ENCODE measurements at regions not wholly inside any gene's neighbourhood (a gene's known extent, or its start where the extent isn't known, plus 50 kb on each side); places are given as distances from the start of the nearest gene placed in this dataset.
"Not testable (repeated sequence)": the region's sequence is repeated elsewhere in the genome, so short reads cannot be mapped to it uniquely, and the experiment has no call there.

DNA sequence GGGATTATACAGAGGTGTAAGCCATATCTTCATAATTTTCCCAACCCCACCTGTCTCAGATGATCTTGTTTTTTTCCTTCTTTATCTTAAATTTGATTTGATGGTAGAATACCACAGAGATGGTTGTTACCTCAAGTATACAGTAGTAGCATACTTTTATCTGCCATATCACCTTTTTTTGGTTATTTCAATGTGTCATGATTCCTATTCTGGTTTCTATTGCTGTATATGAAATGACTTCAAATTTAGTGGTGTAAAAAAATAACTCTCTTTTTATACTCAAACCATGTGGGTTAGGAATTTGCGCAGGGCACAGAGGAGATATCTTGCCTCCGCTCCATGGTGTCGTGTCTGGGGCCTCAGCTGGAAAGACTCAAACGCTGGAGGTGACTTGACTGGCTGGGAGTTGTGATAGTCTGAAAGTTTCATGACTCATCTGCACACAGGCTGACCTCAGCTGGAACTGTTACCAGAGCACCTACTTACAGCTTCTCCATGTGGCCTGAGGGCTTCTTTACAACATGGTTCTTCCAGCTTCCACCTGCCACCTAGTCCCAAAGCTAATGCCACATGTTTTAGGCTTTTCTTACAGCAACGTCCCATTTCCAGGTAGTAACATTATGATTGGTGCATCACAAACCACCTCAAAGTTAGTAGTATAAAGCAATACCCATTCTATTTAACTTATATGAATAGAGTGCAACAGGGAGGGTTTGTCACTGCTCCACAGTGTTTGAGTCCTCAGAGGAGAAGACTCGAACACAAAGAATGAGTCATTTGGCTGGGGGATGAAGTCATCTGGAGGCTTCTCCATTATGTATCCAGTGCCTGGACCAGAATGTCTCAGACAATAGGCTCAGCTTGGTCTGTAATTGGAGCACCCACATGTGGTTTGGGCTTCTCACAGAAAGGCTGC is 82.3 kb upstream of the XPO1 start:
- no peak for DNase-seq

DNA sequence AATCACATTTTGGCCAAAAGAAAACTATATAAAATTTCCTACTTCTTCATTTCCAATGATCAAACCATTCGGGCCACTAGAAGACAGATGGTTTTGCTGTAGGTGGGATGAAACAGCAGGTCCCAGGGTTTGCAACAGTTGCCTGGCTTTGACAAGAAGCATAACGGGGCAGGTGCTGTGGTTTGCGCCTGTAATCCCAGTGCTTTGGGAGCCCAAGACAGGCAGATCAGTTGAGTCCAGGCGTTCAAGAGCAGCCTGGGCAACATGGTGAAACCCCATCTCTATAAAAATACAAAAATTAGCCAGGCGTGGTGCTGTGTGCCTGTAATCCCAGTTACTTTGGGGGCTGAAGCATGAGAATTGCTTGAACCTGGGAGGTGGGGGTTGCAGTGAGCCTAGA is 81.4 kb upstream of the XPO1 start:
- no peak for DNase-seq

DNA sequence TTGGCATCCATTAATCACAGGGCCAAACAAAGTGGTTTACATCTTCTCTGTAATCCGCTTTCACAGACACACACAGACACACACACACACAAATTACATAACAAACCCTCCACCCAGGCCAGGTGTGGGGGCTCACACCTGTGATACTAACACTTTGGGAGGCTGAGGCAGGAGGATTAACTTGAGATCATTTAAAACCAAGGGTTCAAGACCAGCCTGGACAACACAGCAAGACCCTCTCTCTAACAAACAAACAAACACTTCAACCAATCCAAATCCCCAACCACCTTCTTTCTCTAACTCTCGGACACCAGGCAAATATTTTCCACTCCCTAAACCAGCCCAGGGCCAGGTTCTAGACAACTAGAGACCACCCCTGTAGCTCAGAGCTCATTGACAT is 79.5 kb upstream of the XPO1 start:
- DNase-seq = no peak

DNA sequence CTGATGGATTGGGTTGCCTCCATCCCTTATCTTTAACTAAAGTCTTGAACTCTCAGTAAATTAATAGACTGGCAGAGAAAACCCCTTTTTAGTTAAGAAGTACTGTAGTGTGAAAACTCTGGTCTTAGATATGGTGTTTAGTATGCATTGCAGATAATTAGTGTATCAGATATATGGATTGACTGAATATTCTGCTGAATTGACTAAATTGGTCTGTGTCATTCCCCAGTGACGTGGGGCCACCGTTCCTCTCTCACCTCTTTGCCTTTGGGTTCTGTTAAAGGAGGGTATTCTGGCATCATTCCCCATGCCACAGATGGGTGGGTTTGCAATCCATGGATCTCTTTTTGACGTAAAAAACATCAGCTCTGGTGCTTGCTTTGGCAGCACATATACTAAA is 67.1 kb upstream of the XPO1 start:
- DNase-seq = no peak

DNA sequence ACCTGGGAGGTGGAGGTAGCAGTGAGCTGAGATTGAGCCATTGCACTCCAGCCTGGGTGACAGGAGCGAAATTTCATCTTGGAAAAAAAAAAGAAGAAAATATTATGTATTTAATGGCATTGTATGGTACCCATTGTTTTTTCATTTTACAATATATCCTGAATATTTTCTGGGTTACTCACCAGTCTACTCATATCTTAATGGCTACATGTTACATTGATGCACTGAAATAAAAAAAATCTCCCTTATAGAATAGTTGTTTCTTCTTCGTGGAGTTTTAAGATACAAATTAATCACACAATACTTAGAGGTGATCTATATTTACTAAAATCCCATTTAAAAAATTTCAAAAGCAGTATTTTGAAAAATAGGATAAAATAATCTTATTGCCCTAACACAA is 66.3 kb upstream of the XPO1 start:
- DNase-seq = no peak

DNA sequence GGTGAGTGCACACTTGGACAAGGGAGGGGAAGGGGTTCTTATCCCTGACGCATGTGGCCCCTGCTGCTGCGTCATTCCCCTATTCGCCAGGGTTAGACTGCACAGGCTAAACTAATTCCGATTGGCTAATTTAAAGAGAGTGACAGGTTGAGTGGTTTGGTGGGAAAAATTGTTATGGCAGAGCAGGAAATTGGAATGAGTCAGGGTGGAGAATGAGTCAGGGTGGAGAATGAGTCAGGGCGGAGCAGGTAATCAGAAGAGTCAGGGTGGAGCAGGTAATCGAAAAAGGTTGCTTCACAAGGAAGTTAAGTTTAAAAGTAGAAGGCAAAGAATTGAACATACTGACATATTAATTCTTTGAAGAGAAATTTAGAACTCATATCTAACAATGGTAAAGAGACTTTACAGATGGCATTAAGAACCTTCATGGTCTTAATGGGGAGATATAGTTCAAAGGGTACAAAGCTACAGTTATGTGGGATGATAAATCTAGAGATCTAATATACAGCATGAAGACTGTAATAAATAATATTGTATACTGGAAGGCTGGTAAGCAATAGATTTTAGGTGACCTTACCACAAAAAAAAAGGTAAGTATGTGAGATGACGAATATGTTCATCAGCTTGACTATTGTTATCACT is 60.5 kb upstream of the XPO1 start:
- not testable (repeated sequence) for DNase-seq

DNA sequence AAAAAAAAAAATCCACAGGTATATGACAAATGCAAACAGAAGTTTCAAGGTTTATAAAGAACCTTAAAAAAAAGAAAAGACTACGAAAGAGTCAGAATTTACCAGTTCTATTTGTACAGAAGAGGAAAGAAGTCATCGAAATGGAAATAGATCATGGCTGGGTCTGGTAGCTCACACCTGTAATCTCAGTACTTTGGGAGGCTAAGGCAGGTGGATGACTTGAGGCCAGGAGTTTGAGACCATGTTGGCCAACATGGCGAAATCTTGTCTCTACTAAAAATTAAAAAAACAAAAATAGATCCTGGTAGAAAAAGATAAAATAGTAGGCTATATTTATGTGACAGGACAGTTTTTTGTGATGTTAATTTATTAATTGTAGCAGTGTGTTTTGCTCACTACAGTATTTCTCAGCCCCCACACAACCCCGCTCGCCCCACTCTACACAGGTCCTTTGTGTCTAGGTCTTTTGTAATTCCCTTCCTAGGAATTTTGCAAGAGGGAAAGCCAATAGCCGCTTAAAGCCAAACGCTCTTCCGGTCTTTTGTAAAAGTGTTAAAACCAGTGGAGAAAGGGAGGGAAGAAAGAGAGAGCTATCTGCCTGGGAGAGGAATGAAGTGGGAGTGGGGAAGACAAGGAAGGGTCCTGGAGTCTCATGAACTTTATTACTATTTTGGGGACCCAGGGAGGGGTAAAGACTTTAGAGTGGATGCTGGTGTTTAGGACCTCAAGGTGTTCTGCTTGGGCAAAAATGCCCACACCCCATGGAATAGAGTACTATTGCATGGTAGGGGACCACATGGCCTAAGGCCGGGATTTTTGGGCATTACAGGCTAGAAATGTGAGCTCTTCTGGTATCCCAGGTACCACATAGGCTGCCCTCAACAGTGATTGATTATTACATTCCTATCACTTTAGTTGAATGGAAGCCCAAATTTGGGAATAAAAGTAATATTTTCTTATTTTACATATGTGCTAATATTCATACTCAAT is 59.4 kb upstream of the XPO1 start:
- no peak for DNase-seq

DNA sequence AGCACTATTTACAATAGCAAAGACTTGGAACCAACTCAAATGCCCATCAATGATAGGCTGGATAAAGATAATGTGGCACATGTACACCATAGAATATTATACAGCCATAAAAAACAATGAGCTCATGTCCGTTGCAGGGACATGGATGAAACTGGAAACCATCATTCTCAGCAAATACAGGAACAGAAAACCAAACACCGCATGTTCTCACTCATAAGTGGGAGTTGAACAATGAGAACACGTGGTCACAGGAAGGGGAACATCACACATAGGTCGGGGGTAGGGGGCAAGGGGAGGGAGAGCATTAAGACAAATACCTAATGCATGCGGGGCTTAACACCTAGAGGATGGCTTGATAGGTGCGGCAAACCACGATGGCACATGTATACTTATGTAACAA is 56.0 kb upstream of the XPO1 start:
- not testable (repeated sequence) for DNase-seq

DNA sequence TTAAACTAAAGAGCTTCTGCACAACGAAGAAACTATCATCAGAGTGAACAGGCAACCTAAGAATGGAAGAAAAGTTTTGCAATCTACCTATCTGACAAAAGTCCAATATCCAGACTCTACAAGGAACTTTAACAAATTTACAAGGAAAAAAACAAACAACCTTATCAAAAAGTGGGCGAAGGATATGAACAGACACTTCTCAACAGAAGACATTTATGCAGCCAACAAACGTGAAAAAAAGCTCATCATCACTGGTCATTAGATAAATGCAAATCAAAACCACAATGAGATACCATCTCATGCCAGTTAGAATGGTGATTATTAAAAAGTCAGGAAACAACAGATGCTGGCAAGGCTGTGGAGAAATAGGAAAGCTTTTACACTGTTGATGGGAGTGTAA is 55.5 kb upstream of the XPO1 start:
- DNase-seq = not testable (repeated sequence)

DNA sequence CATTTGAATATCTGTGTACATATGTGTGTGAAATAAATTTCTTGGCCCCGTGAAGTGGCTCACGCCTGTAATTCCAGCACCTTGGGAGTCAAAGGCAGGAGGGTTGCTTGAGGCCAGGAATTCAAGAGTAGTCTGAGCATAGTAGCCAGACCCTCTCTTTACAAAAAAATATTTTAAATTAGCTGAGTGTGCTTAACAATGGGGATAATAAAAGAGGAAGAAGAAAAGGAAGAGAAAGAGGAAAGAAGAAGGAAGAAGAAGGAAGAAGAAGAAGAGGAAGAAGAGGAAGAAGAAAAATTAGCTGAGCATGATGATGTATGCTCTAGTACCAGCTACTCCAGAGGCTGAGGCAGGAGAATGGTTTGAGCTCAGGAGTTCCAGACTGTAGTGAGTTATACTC is 52.1 kb upstream of the XPO1 start:
- DNase-seq = no peak

DNA sequence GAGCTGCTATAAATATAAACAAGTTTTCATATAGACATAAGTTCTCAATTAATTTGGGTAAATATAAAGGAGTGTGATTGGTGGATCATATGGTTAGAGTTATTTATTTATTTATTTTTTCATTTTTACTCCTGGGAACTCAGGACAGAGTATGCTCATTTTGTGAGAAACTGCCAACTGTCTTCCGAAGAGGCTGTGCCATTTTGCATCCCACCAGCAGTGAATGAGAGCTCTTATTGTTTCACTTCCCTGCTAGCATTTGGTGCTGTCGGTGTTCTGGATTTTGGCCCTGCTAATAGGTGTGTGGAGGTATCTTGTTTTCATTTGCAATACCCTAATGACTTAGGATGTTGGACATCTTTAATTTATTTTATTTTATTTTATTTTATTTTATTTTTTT is 50.4 kb upstream of the XPO1 start:
- no peak for DNase-seq

Data from Kasumi-1 (cell line).